OCI-LY1 (cell line): ENCODE measurements at regions not wholly inside any gene's neighbourhood (a gene's known extent, or its start where the extent isn't known, plus 50 kb on each side); places are given as distances from the start of the nearest gene placed in this dataset.
"Not testable (repeated sequence)": the region's sequence is repeated elsewhere in the genome, so short reads cannot be mapped to it uniquely, and the experiment has no call there.

Experiments
- H2AFZ ChIP-seq: fragments of 200-600 bp; sonication (generic), shearing (Covaris generic); 2 replicates; pipeline ENCODE4 v1.6.0; 2014; ENCODE audit warnings: antibody characterized with exemption, mild to moderate bottlenecking, low read length
- H3F3A ChIP-seq: fragments of 200-600 bp; sonication (generic), shearing (Covaris generic); 2 replicates; pipeline ENCODE4 v1.6.0; 2014; ENCODE audit warnings: mild to moderate bottlenecking, antibody characterized with exemption, low read length, moderate library complexity; ENCODE audit not compliant: insufficient read depth
- H3K27ac ChIP-seq: fragments of 200-600 bp; sonication (generic); 2 replicates; pipeline ENCODE4 v1.5.1; 2014; ENCODE audit warnings: low read length, mixed run types, mild to moderate bottlenecking, low read depth; ENCODE audit not compliant: poor library complexity, severe bottlenecking
- H3K27me3 ChIP-seq: fragments of 200-600 bp; sonication (generic); 2 replicates; pipeline ENCODE4 v1.6.0; 2014; ENCODE audit warnings: antibody characterized with exemption, mild to moderate bottlenecking, low read length, moderate library complexity; ENCODE audit not compliant: insufficient read depth
- H3K36me3 ChIP-seq: fragments of 200-600 bp; sonication (generic); 2 replicates; pipeline ENCODE4 v1.6.1; 2014; ENCODE audit warnings: mild to moderate bottlenecking, antibody characterized with exemption, low read length, moderate library complexity, mixed read lengths; ENCODE audit not compliant: insufficient read depth
- H3K4me1 ChIP-seq: fragments of 200-600 bp; sonication (generic); 2 replicates; pipeline ENCODE4 v1.5.1; 2014; ENCODE audit warnings: mild to moderate bottlenecking, low read length, moderate library complexity; ENCODE audit not compliant: insufficient read depth, severe bottlenecking
- H3K4me2 ChIP-seq: fragments of 200-600 bp; sonication (generic), shearing (Covaris generic); 2 replicates; pipeline ENCODE4 v1.6.1; 2014; ENCODE audit warnings: low read length
- H3K4me3 ChIP-seq: fragments of 200-600 bp; sonication (generic); 2 replicates; pipeline ENCODE4 v1.5.1; 2014; ENCODE audit warnings: low read length, low read depth, mild to moderate bottlenecking, mixed read lengths; ENCODE audit not compliant: poor library complexity, severe bottlenecking
- H3K79me2 ChIP-seq: fragments of 200-600 bp; shearing (Covaris generic); 2 replicates; pipeline ENCODE4 v1.6.1; 2016; ENCODE audit warnings: mixed run types, low read length, mixed read lengths; ENCODE audit not compliant: insufficient read depth
- H3K9ac ChIP-seq: fragments of 200-600 bp; sonication (generic), shearing (Covaris generic); 2 replicates; pipeline ENCODE4 v1.6.1; 2014; ENCODE audit warnings: mild to moderate bottlenecking, low read length, mixed read lengths
- H3K9me2 ChIP-seq: fragments of 200-600 bp; sonication (generic), shearing (Covaris generic); 2 replicates; pipeline ENCODE4 v1.6.1; 2014; ENCODE audit warnings: low read depth, mild to moderate bottlenecking, low read length, mixed read lengths
- H3K9me3 ChIP-seq: fragments of 200-600 bp; shearing (Covaris generic); 2 replicates; pipeline ENCODE4 v1.6.1; 2014; ENCODE audit warnings: low read length, mixed read lengths
- H4K20me1 ChIP-seq: fragments of 200-600 bp; sonication (generic), shearing (Covaris generic); 2 replicates; pipeline ENCODE4 v1.6.0; 2016; ENCODE audit warnings: mild to moderate bottlenecking, low read length; ENCODE audit not compliant: insufficient read depth
- CTCF ChIP-seq: fragments of 200-600 bp; sonication (generic), shearing (Covaris generic); IDR thresholded peaks from 2 replicates; pipeline ENCODE4 v1.5.1; 2017; ENCODE audit warnings: mild to moderate bottlenecking, antibody characterized with exemption, low read length, moderate library complexity, mixed read lengths
- EZH2 ChIP-seq: fragments of 200-600 bp; sonication (generic), shearing (Covaris generic); IDR thresholded peaks from 2 replicates; pipeline ENCODE4 v1.8.0; 2017; ENCODE audit warnings: borderline replicate concordance, mixed run types, mild to moderate bottlenecking, antibody characterized with exemption, low read length, moderate library complexity, mixed read lengths

GRCh38 chr17:21595086-21595485 is 97.2 kb upstream of the KCNJ18 start:
- Histone ChIP-seq H3K9ac (no peak overlapping the region), H3K27ac (no peak overlapping the region), H3K36me3 (no peaks in the 10 kb centered on the region), H3K9me3 (no peaks in the 10 kb centered on the region), H3K79me2 (no peaks in the 10 kb centered on the region), H3K4me2 (no peak overlapping the region), H2AFZ (no peak overlapping the region), H3K9me2 (no peaks in the 10 kb centered on the region), H3K4me3 (no peak overlapping the region), H4K20me1 (no peaks in the 10 kb centered on the region), H3K4me1 (no peaks in the 10 kb centered on the region), H3K27me3 (no peaks in the 10 kb centered on the region), H3F3A (no peaks in the 10 kb centered on the region)
- no peak for TF ChIP-seq EZH2
- TF ChIP-seq CTCF, result no peak

GRCh38 chr17:21602176-21602575 is 90.1 kb upstream of the KCNJ18 start:
- Histone ChIP-seq H2AFZ (no peak overlapping the region), H3K27ac (no peak overlapping the region), H3K9ac (no peak overlapping the region), H4K20me1 (no peaks in the 10 kb centered on the region), H3K4me1 (no peaks in the 10 kb centered on the region), H3K9me2 (no peaks in the 10 kb centered on the region), H3K9me3 (no peaks in the 10 kb centered on the region), H3F3A (no peaks in the 10 kb centered on the region), H3K79me2 (no peaks in the 10 kb centered on the region), H3K27me3 (no peaks in the 10 kb centered on the region), H3K4me3 (no peak overlapping the region), H3K36me3 (no peaks in the 10 kb centered on the region), H3K4me2 (no peak overlapping the region)
- no peak for TF ChIP-seq CTCF
- TF ChIP-seq EZH2, result no peak

- not testable (repeated sequence) for H3K27me3 ChIP-seq, H4K20me1 ChIP-seq, H3F3A ChIP-seq, H3K9ac ChIP-seq, H3K4me3 ChIP-seq, H3K27ac ChIP-seq, H3K36me3 ChIP-seq, H2AFZ ChIP-seq, H3K79me2 ChIP-seq, H3K4me1 ChIP-seq, H3K9me3 ChIP-seq, H3K9me2 ChIP-seq, H3K4me2 ChIP-seq
These were observed 89.0 kb upstream of the KCNJ18 start for GRCh38 chr17:21603292-21603691.

GRCh38 chr17:21611443-21611842 is 80.9 kb upstream of the KCNJ18 start:
- H3K79me2 ChIP-seq, H3K4me1 ChIP-seq, H3K9me2 ChIP-seq, H3K9ac ChIP-seq, H3F3A ChIP-seq, H4K20me1 ChIP-seq, H3K4me2 ChIP-seq, H2AFZ ChIP-seq, H3K27ac ChIP-seq, H3K36me3 ChIP-seq, H3K9me3 ChIP-seq, H3K4me3 ChIP-seq, H3K27me3 ChIP-seq: not testable (repeated sequence)

GRCh38 chr17:21612123-21613070 is 79.9 kb upstream of the KCNJ18 start:
- H3K9me2 ChIP-seq, H3F3A ChIP-seq, H3K36me3 ChIP-seq, H3K9ac ChIP-seq, H3K4me3 ChIP-seq, H3K27ac ChIP-seq, H2AFZ ChIP-seq, H3K27me3 ChIP-seq, H3K9me3 ChIP-seq, H3K4me1 ChIP-seq, H4K20me1 ChIP-seq, H3K4me2 ChIP-seq, H3K79me2 ChIP-seq: not testable (repeated sequence)
